ENCODE measurements at regions not wholly inside any gene's neighbourhood (a gene's known extent, or its start where the extent isn't known, plus 50 kb on each side); places are given as distances from the start of the nearest gene placed in this dataset. TPM values are rescaled to one million over a fixed set of nuclear protein-coding genes. Genes with fewer than 3 reads are reported as not detected.

DNA sequence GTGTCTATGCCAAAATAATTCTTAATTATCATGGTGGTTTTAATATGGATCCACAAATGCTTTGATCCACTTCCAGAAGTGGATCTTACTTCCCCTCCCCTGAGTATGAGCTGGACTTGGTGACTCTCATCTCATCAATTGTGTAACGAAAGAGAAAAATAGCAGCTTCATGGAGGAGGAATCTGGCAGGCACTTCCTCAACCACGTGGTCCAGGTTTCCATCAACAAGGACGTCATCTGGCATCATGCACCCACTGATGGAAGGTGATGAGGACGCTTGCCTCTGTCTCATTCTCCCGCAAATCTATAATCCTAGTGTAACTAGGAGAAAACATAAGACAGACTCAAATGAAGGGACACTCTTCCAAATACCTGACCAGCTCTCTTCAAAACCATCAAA, 54.6 kb upstream of the S1PR3 start:
- no peaks in the 10 kb centered on the region for H3K27me3 ChIP-seq (ENCODE audit: control insufficient read depth, insufficient read depth, low read length)
- intact Hi-C loops (cut with DNase I): no loop called here
- no peaks in the 10 kb centered on the region for H3K36me3 ChIP-seq (ENCODE audit: control insufficient read depth in 2 of 3, insufficient read depth in 3 of 3, low read length in 3 of 3)
- no peak overlapping the region for H3K9ac ChIP-seq (ENCODE audit: low read length in 3 of 3)
- no peak overlapping the region for H3K4me3 ChIP-seq (ENCODE audit: low read length in 3 of 3)
- H3K27ac ChIP-seq (ENCODE audit: low read depth in 2 of 2, low read length in 2 of 2): no peak overlapping the region
- TF ChIP-seq, protein P1, sequence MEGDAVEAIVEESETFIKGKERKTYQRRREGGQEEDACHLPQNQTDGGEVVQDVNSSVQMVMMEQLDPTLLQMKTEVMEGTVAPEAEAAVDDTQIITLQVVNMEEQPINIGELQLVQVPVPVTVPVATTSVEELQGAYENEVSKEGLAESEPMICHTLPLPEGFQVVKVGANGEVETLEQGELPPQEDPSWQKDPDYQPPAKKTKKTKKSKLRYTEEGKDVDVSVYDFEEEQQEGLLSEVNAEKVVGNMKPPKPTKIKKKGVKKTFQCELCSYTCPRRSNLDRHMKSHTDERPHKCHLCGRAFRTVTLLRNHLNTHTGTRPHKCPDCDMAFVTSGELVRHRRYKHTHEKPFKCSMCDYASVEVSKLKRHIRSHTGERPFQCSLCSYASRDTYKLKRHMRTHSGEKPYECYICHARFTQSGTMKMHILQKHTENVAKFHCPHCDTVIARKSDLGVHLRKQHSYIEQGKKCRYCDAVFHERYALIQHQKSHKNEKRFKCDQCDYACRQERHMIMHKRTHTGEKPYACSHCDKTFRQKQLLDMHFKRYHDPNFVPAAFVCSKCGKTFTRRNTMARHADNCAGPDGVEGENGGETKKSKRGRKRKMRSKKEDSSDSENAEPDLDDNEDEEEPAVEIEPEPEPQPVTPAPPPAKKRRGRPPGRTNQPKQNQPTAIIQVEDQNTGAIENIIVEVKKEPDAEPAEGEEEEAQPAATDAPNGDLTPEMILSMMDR (IDR thresholded peaks at IDR 0.05; ENCODE audit: borderline replicate concordance, extremely low read depth, insufficient read depth): no peak
- no peaks in the 10 kb centered on the region for H3K4me1 ChIP-seq (ENCODE audit: control insufficient read depth in 2 of 3, insufficient read depth in 2 of 3, low read depth in 1 of 3, low read length in 3 of 3)
- DNase-seq (no peak), FAIRE-seq (no peak)
- peaks cover 0 to 1% (median 0%) of the 10 kb centered on the region in 3 donors for H3K9me3 ChIP-seq (ENCODE audit: control insufficient read depth in 2 of 3, insufficient read depth in 1 of 3, low read length in 3 of 3)

DNA sequence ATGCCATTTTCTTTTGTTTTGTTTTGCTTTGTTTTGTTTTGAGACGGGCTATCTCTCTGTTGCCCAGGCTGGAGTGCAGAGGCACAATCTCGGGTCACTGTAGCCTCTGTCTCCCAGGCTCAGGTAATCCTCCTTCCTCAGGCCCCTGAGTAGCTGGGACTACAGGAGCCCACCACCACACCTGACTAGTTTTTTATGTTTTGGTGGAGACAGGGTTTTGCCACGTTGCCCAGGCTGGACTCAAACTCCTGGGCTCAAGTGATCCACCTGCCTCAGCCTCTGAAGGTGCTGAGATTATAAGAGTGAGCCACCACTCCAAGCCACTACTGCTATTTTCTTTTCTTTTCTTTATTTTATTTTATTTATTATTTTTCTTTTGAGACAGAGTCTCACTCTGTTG, 54.0 kb upstream of the S1PR3 start:
- Histone ChIP-seq H3K36me3 (ENCODE audit: control insufficient read depth in 2 of 3, insufficient read depth in 3 of 3, low read length in 3 of 3) (no peaks in the 10 kb centered on the region), H3K27me3 (ENCODE audit: control insufficient read depth, insufficient read depth, low read length) (no peaks in the 10 kb centered on the region), H3K9me3 (ENCODE audit: control insufficient read depth in 2 of 3, insufficient read depth in 1 of 3, low read length in 3 of 3) (no peaks in the 10 kb centered on the region), H3K4me1 (ENCODE audit: control insufficient read depth in 2 of 3, insufficient read depth in 2 of 3, low read depth in 1 of 3, low read length in 3 of 3) (no peaks in the 10 kb centered on the region), H3K4me3 (ENCODE audit: low read length in 3 of 3) (no peak overlapping the region), H3K9ac (ENCODE audit: low read length in 3 of 3) (no peak overlapping the region), H3K27ac (ENCODE audit: low read depth in 2 of 2, low read length in 2 of 2) (no peak overlapping the region)
- TF ChIP-seq, protein P1 (IDR thresholded peaks at IDR 0.05; ENCODE audit: borderline replicate concordance, extremely low read depth, insufficient read depth): no peak
- intact Hi-C loops (cut with DNase I): no loop called here
- FAIRE-seq (no peak), DNase-seq (no peak)

DNA sequence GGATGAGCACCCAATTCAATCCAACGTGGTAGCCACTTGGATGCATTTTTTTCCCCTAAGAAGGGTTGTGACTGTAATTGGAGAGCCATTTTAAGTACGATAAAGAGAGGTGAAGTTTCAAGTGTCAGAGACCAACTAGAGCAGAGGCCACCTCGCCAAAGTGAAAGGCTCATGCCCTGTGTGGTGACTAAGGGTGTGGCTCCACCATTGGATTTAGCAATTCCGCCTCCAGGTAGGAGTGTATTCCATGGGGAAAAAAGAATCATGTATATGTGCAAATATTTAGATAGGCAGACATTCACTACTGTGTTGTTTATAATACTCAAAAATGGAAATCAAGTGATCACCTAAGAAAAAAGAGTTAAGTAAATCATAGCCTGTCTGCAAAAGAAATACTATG, 53.1 kb upstream of the S1PR3 start:
- Histone ChIP-seq H3K27ac (ENCODE audit: low read depth in 2 of 2, low read length in 2 of 2) (no peak overlapping the region), H3K9ac (ENCODE audit: low read length in 3 of 3) (no peak overlapping the region), H3K4me3 (ENCODE audit: low read length in 3 of 3) (no peak overlapping the region), H3K9me3 (ENCODE audit: control insufficient read depth in 2 of 3, insufficient read depth in 1 of 3, low read length in 3 of 3) (no peaks in the 10 kb centered on the region), H3K27me3 (ENCODE audit: control insufficient read depth, insufficient read depth, low read length) (no peaks in the 10 kb centered on the region), H3K36me3 (ENCODE audit: control insufficient read depth in 2 of 3, insufficient read depth in 3 of 3, low read length in 3 of 3) (no peaks in the 10 kb centered on the region), H3K4me1 (ENCODE audit: control insufficient read depth in 2 of 3, insufficient read depth in 2 of 3, low read depth in 1 of 3, low read length in 3 of 3) (no peaks in the 10 kb centered on the region)
- intact Hi-C loops (cut with DNase I): no loop called here
- DNase-seq (no peak), FAIRE-seq (no peak)
- TF ChIP-seq, protein P1 (IDR thresholded peaks at IDR 0.05; ENCODE audit: borderline replicate concordance, extremely low read depth, insufficient read depth): no peak

Small RNA genes lying in the stretch of these regions (microRNA-seq; reads per million reads assigned to microRNA genes)
- not detected for gene MIR4289
